ENCODE measurements at regions not wholly inside any gene's neighbourhood (a gene's known extent, or its start where the extent isn't known, plus 50 kb on each side); places are given as distances from the start of the nearest gene placed in this dataset.

DNA sequence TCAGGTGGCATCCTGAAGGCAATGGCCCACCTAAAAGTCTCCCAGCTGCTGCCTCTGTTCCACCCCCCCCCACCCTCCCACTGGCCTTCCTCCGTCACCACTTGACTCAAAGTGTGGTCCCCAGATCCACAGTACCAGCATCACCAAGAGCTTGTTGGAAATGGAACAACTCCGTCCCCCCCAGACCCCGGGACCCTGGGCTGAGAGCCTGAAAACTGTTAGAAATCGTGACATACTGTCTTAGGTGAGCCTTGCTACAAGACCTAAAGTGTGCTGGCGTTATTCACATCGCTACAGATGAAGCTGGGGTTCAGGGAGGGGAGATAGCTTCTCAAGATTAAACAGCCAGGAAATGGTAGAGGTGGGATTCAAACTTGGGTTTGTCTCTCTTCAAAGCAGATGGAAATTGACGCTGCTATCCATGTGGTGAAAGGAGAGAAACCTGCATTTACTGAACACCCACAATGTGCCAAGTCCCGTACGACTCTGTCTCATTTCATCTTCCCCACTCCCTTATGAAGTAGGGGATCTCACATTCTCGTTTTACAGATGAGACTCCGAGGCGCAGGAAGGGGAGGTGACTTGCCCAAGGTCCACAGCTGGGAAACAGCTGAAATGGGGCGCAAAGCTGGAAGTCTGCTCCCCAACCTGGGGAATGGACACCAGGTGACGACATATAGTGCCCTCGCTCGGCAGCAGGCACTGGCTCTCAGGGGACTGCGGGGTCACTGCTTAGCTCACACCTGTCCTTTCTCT lies 52.8 kb upstream of the IFFO2 start:
- DNase-seq (ENCODE audit: insufficient read length) = no peak
- no peak for TF ChIP-seq POLR2AphosphoS5 (IDR thresholded peaks at IDR 0.05; ENCODE audit: low read depth, low read length)
- TF ChIP-seq TAF1 (IDR thresholded peaks at IDR 0.05; ENCODE audit: borderline replicate concordance, low read depth, low read length) = no peak
- no peak for TF ChIP-seq POLR2A (IDR thresholded peaks at IDR 0.05; ENCODE audit: low read depth, low read length)
- FAIRE-seq = no peak

DNA sequence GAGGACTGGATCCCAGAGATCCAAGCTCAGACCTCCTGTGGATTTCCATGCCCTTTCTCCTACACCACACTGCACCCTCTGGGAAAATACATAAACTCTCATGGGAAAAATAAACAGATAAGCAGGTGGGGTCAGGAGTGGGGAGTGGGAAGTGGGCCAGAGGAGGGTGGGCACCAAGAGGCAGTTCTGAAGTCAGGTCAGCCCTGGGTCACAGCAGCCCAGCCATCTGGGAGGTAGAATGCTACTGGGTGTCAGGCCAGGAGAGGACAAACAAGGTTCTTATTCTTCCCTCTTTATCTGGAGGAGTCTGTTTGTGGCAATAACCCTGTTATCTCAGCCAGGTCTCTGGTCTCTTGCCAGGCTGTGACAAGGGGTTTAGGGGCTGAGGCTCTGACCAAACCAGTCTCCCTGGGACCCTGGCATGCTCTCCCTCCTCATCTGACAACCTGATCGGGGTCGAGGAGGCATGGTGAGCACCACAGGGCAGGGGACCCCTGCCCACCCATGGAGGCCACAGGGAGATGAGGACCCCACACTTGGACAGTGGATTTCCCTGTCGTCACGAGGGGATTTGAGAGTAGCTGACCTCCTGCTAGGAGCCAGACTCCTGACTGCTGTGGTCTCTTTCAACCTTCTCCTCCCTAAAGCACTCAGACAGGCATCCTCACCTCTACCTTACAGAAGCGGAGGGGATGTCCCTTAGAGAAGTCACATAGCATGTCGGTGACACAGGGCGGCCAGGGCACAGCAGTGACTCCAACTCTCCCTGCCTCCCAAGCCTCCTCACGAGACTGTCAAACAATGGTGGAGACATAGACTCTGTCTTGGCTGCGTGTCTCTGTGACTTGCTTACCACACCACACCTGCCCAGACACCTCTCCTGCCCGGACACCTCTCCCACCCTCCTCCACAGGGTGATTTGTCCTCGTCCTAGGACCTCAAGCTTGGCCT lies 51.3 kb upstream of the IFFO2 start:
- FAIRE-seq (no peak), DNase-seq (ENCODE audit: insufficient read length) (no peak)
- TF ChIP-seq POLR2A (IDR thresholded peaks at IDR 0.05; ENCODE audit: low read depth, low read length) (no peak), TAF1 (IDR thresholded peaks at IDR 0.05; ENCODE audit: borderline replicate concordance, low read depth, low read length) (no peak), POLR2AphosphoS5 (IDR thresholded peaks at IDR 0.05; ENCODE audit: low read depth, low read length) (no peak)

DNA sequence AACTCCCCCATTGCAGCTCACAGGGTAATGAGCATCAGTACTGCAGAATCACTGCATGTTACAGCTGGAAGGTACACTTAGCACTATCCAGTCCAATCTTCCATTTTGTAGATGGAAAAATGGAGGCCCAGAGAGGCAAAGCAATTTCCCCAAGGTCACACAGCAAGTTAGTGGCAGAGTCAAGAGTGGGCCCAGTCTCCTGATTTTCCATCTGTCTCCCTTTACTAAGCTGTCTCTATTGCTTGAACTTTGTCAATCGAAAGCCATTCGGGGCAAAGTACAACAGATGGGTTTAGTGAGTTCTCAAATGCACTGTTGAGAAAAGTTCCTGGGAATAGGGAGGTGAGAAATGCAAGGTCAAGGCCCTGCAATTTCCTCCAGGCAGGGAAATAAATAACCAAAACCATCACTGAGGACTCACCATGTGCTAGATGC lies 50.4 kb upstream of the IFFO2 start:
- DNase-seq (ENCODE audit: insufficient read length) (no peak), FAIRE-seq (no peak)
- TF ChIP-seq POLR2A (IDR thresholded peaks at IDR 0.05; ENCODE audit: low read depth, low read length) = no peak
- no peak for TF ChIP-seq TAF1 (IDR thresholded peaks at IDR 0.05; ENCODE audit: borderline replicate concordance, low read depth, low read length)
- no peak for TF ChIP-seq POLR2AphosphoS5 (IDR thresholded peaks at IDR 0.05; ENCODE audit: low read depth, low read length)
